ENCODE measurements at regions not wholly inside any gene's neighbourhood (a gene's known extent, or its start where the extent isn't known, plus 50 kb on each side); places are given as distances from the start of the nearest gene placed in this dataset.

- DNase-seq, result no peak
These were observed 1223.9 kb downstream of the BRD1 start for GRCh38 chr22:48603621-48604320.

GRCh38 chr22:48602805-48603518 lies 1224.7 kb downstream of the BRD1 start:
- DNase-seq, result no peak

GRCh38 chr22:48600681-48601080 lies 1227.0 kb downstream of the BRD1 start:
- DNase-seq, result no peak

- DNase-seq, result no peak
These were observed 1227.5 kb downstream of the BRD1 start for GRCh38 chr22:48600171-48600570.

GRCh38 chr22:48599346-48599745 lies 1228.3 kb downstream of the BRD1 start:
- DNase-seq, result no peak

GRCh38 chr22:48596111-48596850 lies 1231.4 kb downstream of the BRD1 start:
- no peak for DNase-seq

GRCh38 chr22:48595511-48595905 lies 1232.2 kb downstream of the BRD1 start:
- no peak for DNase-seq

GRCh38 chr22:48594757-48595510 lies 1232.7 kb downstream of the BRD1 start:
- DNase-seq, result no peak

GRCh38 chr22:48594016-48594756 lies 1233.5 kb downstream of the BRD1 start:
- DNase-seq, result no peak

GRCh38 chr22:48593551-48593950 lies 1234.1 kb downstream of the BRD1 start:
- DNase-seq, result no peak

- DNase-seq, result no peak
These were observed 1234.7 kb downstream of the BRD1 start for GRCh38 chr22:48592931-48593330.

GRCh38 chr22:48592488-48592887 lies 1235.2 kb downstream of the BRD1 start:
- no peak for DNase-seq

GRCh38 chr22:48592066-48592345 lies 1235.7 kb downstream of the BRD1 start:
- DNase-seq, result no peak

GRCh38 chr22:48591286-48592065 lies 1236.2 kb downstream of the BRD1 start:
- DNase-seq, result no peak

GRCh38 chr22:48589901-48590300 lies 1237.8 kb downstream of the BRD1 start:
- DNase-seq, result no peak

- DNase-seq, result no peak
These were observed 1238.7 kb downstream of the BRD1 start for GRCh38 chr22:48588878-48589450.

GRCh38 chr22:48588151-48588877 lies 1239.4 kb downstream of the BRD1 start:
- DNase-seq, result no peak

GRCh38 chr22:48587236-48587865 lies 1240.3 kb downstream of the BRD1 start:
- no peak for DNase-seq

- DNase-seq, result no peak
These were observed 1240.9 kb downstream of the BRD1 start for GRCh38 chr22:48586799-48587185.

Measured in 8988T (cell line).